DOHH2 (cell line): ENCODE measurements at regions not wholly inside any gene's neighbourhood (a gene's known extent, or its start where the extent isn't known, plus 50 kb on each side); places are given as distances from the start of the nearest gene placed in this dataset.
"Not testable (repeated sequence)": the region's sequence is repeated elsewhere in the genome, so short reads cannot be mapped to it uniquely, and the experiment has no call there.

ENCODE experiments used
- H3F3A ChIP-seq: fragments of 200-600 bp; sonication (generic), shearing (Covaris generic); 2 replicates; pipeline ENCODE4 v1.6.0; 2016; ENCODE audit warnings: antibody characterized with exemption, mild to moderate bottlenecking; ENCODE audit not compliant: control insufficient read depth, insufficient read depth
- H3K27ac ChIP-seq: fragments of 200-600 bp; sonication (generic); 2 replicates; pipeline ENCODE4 v1.5.1; 2014; ENCODE audit warnings: low read depth, mild to moderate bottlenecking, low read length, moderate library complexity
- H3K27me3 ChIP-seq: fragments of 200-600 bp; sonication (generic); 2 replicates; pipeline ENCODE4 v1.6.1; 2014; ENCODE audit warnings: mild to moderate bottlenecking, low read length, mixed read lengths; ENCODE audit not compliant: control insufficient read depth
- H3K36me3 ChIP-seq: fragments of 200-600 bp; sonication (generic); 2 replicates; pipeline ENCODE4 v1.6.1; 2014; ENCODE audit warnings: mild to moderate bottlenecking, low read length, moderate library complexity, mixed read lengths; ENCODE audit not compliant: control insufficient read depth
- H3K4me1 ChIP-seq: fragments of 200-600 bp; sonication (generic); 2 replicates; pipeline ENCODE4 v1.6.1; 2014; ENCODE audit warnings: mild to moderate bottlenecking, low read length, mixed read lengths; ENCODE audit not compliant: control insufficient read depth
- H3K4me2 ChIP-seq: fragments of 200-600 bp; sonication (generic); 2 replicates; pipeline ENCODE4 v1.6.0; 2014; ENCODE audit warnings: mild to moderate bottlenecking, low read length, moderate library complexity
- H3K4me3 ChIP-seq: fragments of 200-600 bp; sonication (generic); 2 replicates; pipeline ENCODE4 v1.5.1; 2014; ENCODE audit warnings: mild to moderate bottlenecking, low read length, mixed read lengths
- H3K79me2 ChIP-seq: fragments of 200-600 bp; sonication (generic); 2 replicates; pipeline ENCODE4 v1.6.1; 2014; ENCODE audit warnings: mild to moderate bottlenecking, low read length, mixed read lengths; ENCODE audit not compliant: control insufficient read depth
- H3K9me2 ChIP-seq: fragments of 200-600 bp; sonication (generic); replicated peaks from 2 replicates; pipeline ENCODE4 v1.6.1; 2014; ENCODE audit warnings: mild to moderate bottlenecking, low read length, mixed read lengths; ENCODE audit not compliant: control insufficient read depth
- H3K9me3 ChIP-seq: fragments of 200-600 bp; sonication (generic); 2 replicates; pipeline ENCODE4 v1.6.1; 2014; ENCODE audit warnings: antibody characterized with exemption, low read length, mixed read lengths; ENCODE audit not compliant: control insufficient read depth, insufficient read depth
- H4K20me1 ChIP-seq: fragments of 200-600 bp; sonication (generic); 2 replicates; pipeline ENCODE4 v1.6.0; 2014; ENCODE audit warnings: low read depth, mild to moderate bottlenecking, antibody characterized with exemption, low read length, moderate library complexity; ENCODE audit not compliant: control insufficient read depth, insufficient read depth
- EZH2phosphoT487 ChIP-seq: fragments of 200-600 bp; sonication (generic); IDR thresholded peaks from 2 replicates; pipeline ENCODE4 v1.6.1; 2017; ENCODE audit warnings: borderline replicate concordance, mild to moderate bottlenecking, antibody characterized with exemption, low read length, moderate library complexity, mixed read lengths
- TF ChIP-seq, protein P1 (sequence below): fragments of 200-600 bp; sonication (generic); IDR thresholded peaks from one replicate; pipeline ENCODE4 v1.5.1; 2014; ENCODE audit warnings: antibody characterized with exemption, mild to moderate bottlenecking, low read depth, low read length; ENCODE audit not compliant: poor library complexity, severe bottlenecking

DNA sequence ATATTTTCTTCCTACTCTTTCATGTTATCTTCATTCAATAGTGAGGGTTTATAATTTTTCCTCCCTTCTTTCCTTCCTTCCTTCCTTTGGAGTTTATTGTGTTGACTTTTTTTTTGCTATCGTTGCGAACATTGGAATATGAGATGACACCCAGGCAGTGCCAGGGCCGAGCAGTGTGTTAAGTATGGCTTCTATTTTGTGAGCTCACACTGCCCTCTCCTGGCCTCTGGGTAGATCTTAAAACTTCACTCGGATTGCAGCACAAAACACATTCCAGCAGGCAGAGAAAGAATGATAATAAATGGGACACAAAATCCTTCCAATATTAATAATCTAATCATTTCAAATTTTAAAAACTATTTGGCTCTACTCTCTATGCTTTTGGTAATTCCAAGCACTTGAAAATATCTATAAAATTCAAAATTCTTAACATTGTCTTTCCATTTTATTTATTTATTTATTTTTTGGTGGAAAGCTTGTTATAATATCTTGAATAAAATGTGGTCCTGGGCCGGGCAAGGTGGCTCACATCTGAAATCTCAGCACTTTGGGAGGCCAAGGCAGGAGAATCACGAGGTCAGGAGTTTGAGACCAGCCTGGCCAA is 147.4 kb upstream of the OLIG3 start:
- no peak overlapping the region for H3K27ac ChIP-seq
- no peaks in the 10 kb centered on the region; the same call in 1 of the 2 replicates for H3K9me3 ChIP-seq
- no peaks in the 10 kb centered on the region for H3F3A ChIP-seq
- no peak overlapping the region for H3K4me3 ChIP-seq
- H3K36me3 ChIP-seq, result no peaks in the 10 kb centered on the region
- no peaks in the 10 kb centered on the region for H3K4me1 ChIP-seq
- H4K20me1 ChIP-seq, result no peaks in the 10 kb centered on the region
- no peaks in the 10 kb centered on the region for H3K79me2 ChIP-seq
- no peaks in the 10 kb centered on the region for H3K9me2 ChIP-seq
- TF ChIP-seq EZH2phosphoT487, result no peak
- TF ChIP-seq, protein P1, sequence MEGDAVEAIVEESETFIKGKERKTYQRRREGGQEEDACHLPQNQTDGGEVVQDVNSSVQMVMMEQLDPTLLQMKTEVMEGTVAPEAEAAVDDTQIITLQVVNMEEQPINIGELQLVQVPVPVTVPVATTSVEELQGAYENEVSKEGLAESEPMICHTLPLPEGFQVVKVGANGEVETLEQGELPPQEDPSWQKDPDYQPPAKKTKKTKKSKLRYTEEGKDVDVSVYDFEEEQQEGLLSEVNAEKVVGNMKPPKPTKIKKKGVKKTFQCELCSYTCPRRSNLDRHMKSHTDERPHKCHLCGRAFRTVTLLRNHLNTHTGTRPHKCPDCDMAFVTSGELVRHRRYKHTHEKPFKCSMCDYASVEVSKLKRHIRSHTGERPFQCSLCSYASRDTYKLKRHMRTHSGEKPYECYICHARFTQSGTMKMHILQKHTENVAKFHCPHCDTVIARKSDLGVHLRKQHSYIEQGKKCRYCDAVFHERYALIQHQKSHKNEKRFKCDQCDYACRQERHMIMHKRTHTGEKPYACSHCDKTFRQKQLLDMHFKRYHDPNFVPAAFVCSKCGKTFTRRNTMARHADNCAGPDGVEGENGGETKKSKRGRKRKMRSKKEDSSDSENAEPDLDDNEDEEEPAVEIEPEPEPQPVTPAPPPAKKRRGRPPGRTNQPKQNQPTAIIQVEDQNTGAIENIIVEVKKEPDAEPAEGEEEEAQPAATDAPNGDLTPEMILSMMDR, result peak; percentile 67
- H3K27me3 ChIP-seq, result no peaks in the 10 kb centered on the region
- no peak overlapping the region for H3K4me2 ChIP-seq

DNA sequence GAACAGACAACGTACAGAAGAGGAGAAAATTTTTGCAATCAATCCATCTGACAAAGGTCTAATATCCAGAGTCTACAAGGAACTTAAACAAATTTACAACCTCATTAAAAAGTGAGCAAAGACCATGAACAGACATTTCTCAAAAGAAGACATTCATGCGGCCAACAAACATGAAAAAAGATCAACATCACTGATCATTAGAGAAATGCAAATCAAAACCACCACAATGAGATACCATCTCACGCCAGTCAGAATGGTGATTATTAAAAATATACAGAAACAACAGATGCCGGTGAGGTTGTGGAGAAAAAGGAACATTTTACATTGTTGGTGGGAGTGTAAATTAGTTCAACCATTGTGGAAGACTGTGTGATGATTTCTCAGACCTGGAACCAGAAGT is 149.0 kb upstream of the OLIG3 start:
- not testable (repeated sequence) for H3K36me3 ChIP-seq, H4K20me1 ChIP-seq, H3K79me2 ChIP-seq, H3K27me3 ChIP-seq, H3K4me1 ChIP-seq, H3K9me2 ChIP-seq, H3F3A ChIP-seq, H3K27ac ChIP-seq, H3K4me3 ChIP-seq, H3K9me3 ChIP-seq, H3K4me2 ChIP-seq

DNA sequence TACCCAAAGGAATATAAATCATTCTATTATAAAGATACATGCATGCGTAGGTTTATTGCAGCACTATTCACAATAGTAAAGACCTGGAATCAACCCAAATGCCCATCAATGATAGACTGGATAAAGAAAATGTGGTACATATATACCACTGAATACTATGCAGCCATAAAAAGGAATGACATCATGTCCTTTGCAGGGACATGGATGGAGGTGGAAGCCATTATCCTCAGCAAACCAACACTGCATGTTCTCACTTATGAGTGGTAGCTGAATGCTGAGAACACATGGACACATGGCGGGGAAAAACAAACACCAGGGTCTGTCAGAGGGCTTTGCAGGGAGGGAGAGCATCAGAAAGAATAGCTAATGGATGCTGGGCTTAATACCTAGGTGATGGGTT is 149.4 kb upstream of the OLIG3 start:
- not testable (repeated sequence) for H3F3A ChIP-seq, H3K4me1 ChIP-seq, H3K79me2 ChIP-seq, H3K4me3 ChIP-seq, H3K36me3 ChIP-seq, H3K27me3 ChIP-seq, H3K4me2 ChIP-seq, H3K27ac ChIP-seq, H3K9me3 ChIP-seq, H4K20me1 ChIP-seq, H3K9me2 ChIP-seq

GRCh38 chr6:137645850-137646249 is 151.7 kb upstream of the OLIG3 start:
- Histone ChIP-seq H3K4me2 (no peak overlapping the region), H3K4me3 (no peak overlapping the region), H3K4me1 (no peaks in the 10 kb centered on the region), H3K36me3 (no peaks in the 10 kb centered on the region), H3K27me3 (no peaks in the 10 kb centered on the region), H3K27ac (no peak overlapping the region), H4K20me1 (no peaks in the 10 kb centered on the region), H3F3A (no peaks in the 10 kb centered on the region), H3K9me2 (no peaks in the 10 kb centered on the region), H3K9me3 (no peaks in the 10 kb centered on the region; the same call in 1 of the 2 replicates), H3K79me2 (no peaks in the 10 kb centered on the region)
- TF ChIP-seq EZH2phosphoT487, result no peak
- TF ChIP-seq, protein P1, result no peak
